HG02678 (cell line): ENCODE measurements at regions not wholly inside any gene's neighbourhood (a gene's known extent, or its start where the extent isn't known, plus 50 kb on each side); places are given as distances from the start of the nearest gene placed in this dataset.
A peak's percentile ranks its signal among the peaks of the same experiment; 100 is the strongest.

Experiments used
- ATAC-seq: cut with Tn5 transposase; IDR thresholded peaks from one replicate; pipeline ENCODE4 v1.9.1; 2021; ENCODE audit warnings: mild to moderate bottlenecking, moderate library complexity; ENCODE audit not compliant: unreplicated experiment

- ATAC-seq, result no peak
Observed at GRCh38 chr13:52975969-52976368, 52.6 kb upstream of the OLFM4 start.

- ATAC-seq, result no peak
Observed at GRCh38 chr13:52975161-52975560, 53.5 kb upstream of the OLFM4 start.

- no peak for ATAC-seq
Observed at GRCh38 chr13:52974711-52975110, 53.9 kb upstream of the OLFM4 start.

- ATAC-seq, result no peak
Observed at GRCh38 chr13:52969373-52969772, 59.2 kb upstream of the OLFM4 start.

GRCh38 chr13:52968074-52968700 is 60.4 kb upstream of the OLFM4 start:
- peak; percentile 100 for ATAC-seq

GRCh38 chr13:52961987-52962386 is 66.6 kb upstream of the OLFM4 start:
- ATAC-seq, result no peak

- ATAC-seq, result no peak
Observed at GRCh38 chr13:52961256-52961910, 67.2 kb upstream of the OLFM4 start.

GRCh38 chr13:52955472-52955874 is 73.1 kb upstream of the OLFM4 start:
- no peak for ATAC-seq

- ATAC-seq, result no peak
Observed at GRCh38 chr13:52954838-52955237, 73.8 kb upstream of the OLFM4 start.

GRCh38 chr13:52950436-52950956 is 78.1 kb upstream of the OLFM4 start:
- no peak for ATAC-seq

GRCh38 chr13:52949742-52950141 is 78.9 kb upstream of the OLFM4 start:
- ATAC-seq, result no peak

- no peak for ATAC-seq
Observed at GRCh38 chr13:52949044-52949443, 79.6 kb upstream of the OLFM4 start.

GRCh38 chr13:52947921-52948373 is 80.7 kb upstream of the OLFM4 start:
- no peak for ATAC-seq

- no peak for ATAC-seq
Observed at GRCh38 chr13:52945348-52945747, 83.3 kb upstream of the OLFM4 start.

GRCh38 chr13:52944697-52945096 is 83.9 kb upstream of the OLFM4 start:
- no peak for ATAC-seq

GRCh38 chr13:52938065-52938464 is 89.6 kb upstream of the PCDH8 start:
- no peak for ATAC-seq

- ATAC-seq, result no peak
Observed at GRCh38 chr13:52936806-52937205, 88.4 kb upstream of the PCDH8 start.

GRCh38 chr13:52934258-52934657 is 85.8 kb upstream of the PCDH8 start:
- ATAC-seq, result no peak

GRCh38 chr13:52933547-52934210 is 85.2 kb upstream of the PCDH8 start:
- ATAC-seq, result no peak

GRCh38 chr13:52933099-52933498 is 84.7 kb upstream of the PCDH8 start:
- no peak for ATAC-seq

- no peak for ATAC-seq
Observed at GRCh38 chr13:52932649-52933048, 84.2 kb upstream of the PCDH8 start.
